SK-N-SH treated with all-trans-retinoic acid at 6 μM for 48 hours (cell line): ENCODE measurements at regions not wholly inside any gene's neighbourhood (a gene's known extent, or its start where the extent isn't known, plus 50 kb on each side); places are given as distances from the start of the nearest gene placed in this dataset.

Experiments
- GLIS3 ChIP-seq: fragments of 250-450 bp; sonication (Bioruptor Pico); IDR thresholded peaks from 2 replicates; pipeline ENCODE4 v1.5.0; 2020; ENCODE audit warnings: mild to moderate bottlenecking, moderate library complexity
- TSHZ2 ChIP-seq: fragments of 250-450 bp; sonication (Bioruptor Pico); IDR thresholded peaks from 2 replicates; pipeline ENCODE4 v1.5.0; 2020; ENCODE audit warnings: mild to moderate bottlenecking, moderate library complexity
- ZFP3 ChIP-seq: fragments of 250-450 bp; sonication (Bioruptor Pico); IDR thresholded peaks from 2 replicates; pipeline ENCODE4 v1.5.0; 2020; ENCODE audit warnings: mild to moderate bottlenecking, moderate library complexity

- TF ChIP-seq TSHZ2, result no peak
- no peak for TF ChIP-seq GLIS3 (CRISPR knock-in tag)
- TF ChIP-seq ZFP3 (CRISPR knock-in tag), result no peak
Measured at GRCh38 chr21:41037212-41037611, 130.7 kb upstream of the BACE2 start.
